Activated CD4-positive, alpha-beta memory T cell treated with anti-CD3 and anti-CD28 coated beads for 36 hours (primary cell): ENCODE measurements at regions not wholly inside any gene's neighbourhood (a gene's known extent, or its start where the extent isn't known, plus 50 kb on each side); places are given as distances from the start of the nearest gene placed in this dataset.
"Not testable (repeated sequence)": the region's sequence is repeated elsewhere in the genome, so short reads cannot be mapped to it uniquely, and the experiment has no call there.

Experiments used
- CTCF ChIA-PET: fragments of 350-600 bp; sonication (Branson Sonifier 250); formaldehyde crosslinking; loops from one replicate; lab custom pipeline; 2021; ENCODE audit warnings: antibody characterized with exemption, inconsistent platforms; lab: Charles Lee
- POLR2A ChIA-PET: fragments of 350-600 bp; sonication (Branson Sonifier 250); formaldehyde crosslinking; loops from one replicate; lab custom pipeline; 2021; ENCODE audit warnings: antibody characterized with exemption; lab: Charles Lee
- DNase-seq: peaks from one replicate; pipeline ENCODE4 v3.0.0-alpha.2; 2020
- H3K27ac Mint-ChIP-seq: one replicate; pipeline ENCODE4 v1.8.0; 2021; ENCODE audit warnings: mixed read lengths
- H3K27me3 Mint-ChIP-seq: one replicate; pipeline ENCODE4 v1.8.0; 2021; ENCODE audit warnings: mixed read lengths
- H3K36me3 Mint-ChIP-seq: one replicate; pipeline ENCODE4 v1.8.0; 2021; ENCODE audit warnings: mixed read lengths
- H3K4me1 Mint-ChIP-seq: one replicate; pipeline ENCODE4 v1.8.0; 2021; ENCODE audit warnings: low read depth, mixed read lengths
- H3K4me3 Mint-ChIP-seq: one replicate; pipeline ENCODE4 v1.8.0; 2021; ENCODE audit warnings: mild to moderate bottlenecking, mixed read lengths
- H3K9me3 Mint-ChIP-seq: one replicate; pipeline ENCODE4 v1.8.0; 2021; ENCODE audit warnings: mixed read lengths
- intact Hi-C: fragments of 100-400 bp; cut with micrococcal nuclease; formaldehyde crosslinking; loops from one replicate; pipeline ENCODE4 v1.15.1; 2023

DNA sequence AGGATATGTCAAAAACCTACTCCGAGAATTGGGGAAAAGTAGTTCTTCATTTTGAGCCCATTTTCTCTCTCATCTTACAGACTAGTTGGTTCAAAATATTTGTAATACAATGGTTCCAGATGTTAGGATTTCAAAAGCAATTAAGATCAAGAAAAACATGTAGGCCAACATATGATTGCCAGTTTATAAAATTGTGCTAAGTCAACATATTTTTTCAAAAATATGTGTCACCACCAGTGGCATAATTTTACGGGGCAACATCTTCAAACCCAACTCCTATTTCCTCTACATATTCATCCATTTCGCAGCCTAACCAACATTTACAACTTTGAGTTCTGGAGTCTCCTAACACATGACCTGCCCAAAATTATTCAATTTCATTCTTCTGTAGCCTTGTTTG, 514.5 kb upstream of the TPK1 start:
- Mint-ChIP-seq H3K27me3 (no peaks in the 10 kb centered on the region), H3K4me3 (no peak overlapping the region), H3K9me3 (peaks cover 15% of the 10 kb centered on the region), H3K4me1 (no peaks in the 10 kb centered on the region), H3K36me3 (no peaks in the 10 kb centered on the region), H3K27ac (no peak overlapping the region)
- ChIA-PET CTCF (interaction anchor here (0.7 kb wide), 1 partner anchor 639 kb away, joined by 4 read pairs; no protein-coding TSS in a partner anchor), POLR2A (no interaction called here)
- intact Hi-C loops = no loop called here
- no peak for DNase-seq

DNA sequence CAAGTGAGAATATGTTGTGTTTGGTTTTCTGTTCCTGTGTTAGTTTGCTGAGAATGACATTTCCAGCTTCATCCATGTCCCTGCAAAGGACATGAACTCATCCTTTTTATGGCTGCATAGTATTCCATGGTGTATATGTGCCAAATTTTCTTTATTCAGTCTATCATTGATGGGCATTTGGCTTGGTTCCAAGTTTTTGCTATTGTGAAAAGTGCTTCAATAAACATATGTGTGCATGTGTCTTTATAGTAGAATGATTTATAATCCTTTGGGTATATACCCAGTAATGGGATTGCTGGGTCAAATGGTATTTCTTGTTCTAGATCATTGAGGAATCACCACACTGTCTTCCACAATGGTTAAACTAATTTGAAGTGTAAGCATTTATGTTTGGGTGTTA, 513.6 kb upstream of the TPK1 start:
- intact Hi-C loops, H3K36me3 Mint-ChIP-seq, H3K4me3 Mint-ChIP-seq, H3K27ac Mint-ChIP-seq, H3K4me1 Mint-ChIP-seq, DNase-seq, POLR2A ChIA-PET, H3K27me3 Mint-ChIP-seq, CTCF ChIA-PET: not testable (repeated sequence)
- peaks cover 15% of the 10 kb centered on the region for H3K9me3 Mint-ChIP-seq

DNA sequence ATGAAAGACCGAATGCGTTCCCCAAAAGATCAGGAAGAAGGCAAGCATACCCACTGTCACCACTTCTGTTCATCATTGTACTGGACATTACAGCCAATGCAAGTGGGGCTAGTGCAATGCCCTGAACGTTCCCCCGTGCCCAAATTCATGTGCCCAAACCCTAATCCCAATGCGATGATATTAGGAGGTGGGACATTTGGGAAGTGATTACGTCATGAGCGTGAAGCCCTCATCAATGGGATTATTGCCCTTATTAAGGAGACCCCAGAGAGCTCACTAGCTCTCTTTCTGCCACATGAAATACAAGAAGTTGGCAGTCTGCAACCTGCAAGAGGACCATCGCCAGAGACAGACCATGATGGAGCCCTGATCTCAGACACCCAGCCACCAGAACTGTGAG, 511.4 kb upstream of the TPK1 start:
- H3K27ac Mint-ChIP-seq = no peak overlapping the region

DNA sequence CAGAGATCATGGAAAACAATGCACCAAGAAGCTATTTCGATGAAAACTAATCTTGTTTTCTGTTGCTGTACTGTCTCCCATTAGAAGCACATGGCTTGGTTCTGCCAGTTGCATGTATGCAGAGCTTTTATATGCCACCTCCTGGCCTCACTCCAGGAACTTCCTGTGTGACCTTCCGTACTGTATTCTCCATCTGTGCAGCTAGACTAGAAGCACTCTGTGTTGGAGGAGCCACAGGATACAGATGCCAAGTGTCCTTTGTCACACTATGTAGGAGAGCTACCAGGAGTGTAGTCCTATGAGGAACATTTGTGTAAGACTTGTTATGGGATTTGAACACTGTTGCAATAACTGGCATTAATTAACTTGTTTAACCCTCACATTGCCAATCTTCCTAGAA, 503.5 kb upstream of the TPK1 start:
- Mint-ChIP-seq H3K36me3 (no peaks in the 10 kb centered on the region), H3K27ac (no peak overlapping the region), H3K4me1 (no peaks in the 10 kb centered on the region), H3K9me3 (peaks cover 15% of the 10 kb centered on the region), H3K4me3 (no peak overlapping the region), H3K27me3 (no peaks in the 10 kb centered on the region)
- no peak for DNase-seq
- CTCF ChIA-PET = no interaction called here
- intact Hi-C loops = no loop called here
- POLR2A ChIA-PET = no interaction called here

More for the DNA sequence above, 511.4 kb upstream of the TPK1 start:
- Mint-ChIP-seq H3K9me3 (peaks cover 17% of the 10 kb centered on the region), H3K4me1 (no peaks in the 10 kb centered on the region), H3K27me3 (no peaks in the 10 kb centered on the region), H3K4me3 (no peak overlapping the region), H3K36me3 (no peaks in the 10 kb centered on the region)
- intact Hi-C loops = no loop called here
- CTCF ChIA-PET = no interaction called here
- DNase-seq = no peak
- POLR2A ChIA-PET = no interaction called here

DNA sequence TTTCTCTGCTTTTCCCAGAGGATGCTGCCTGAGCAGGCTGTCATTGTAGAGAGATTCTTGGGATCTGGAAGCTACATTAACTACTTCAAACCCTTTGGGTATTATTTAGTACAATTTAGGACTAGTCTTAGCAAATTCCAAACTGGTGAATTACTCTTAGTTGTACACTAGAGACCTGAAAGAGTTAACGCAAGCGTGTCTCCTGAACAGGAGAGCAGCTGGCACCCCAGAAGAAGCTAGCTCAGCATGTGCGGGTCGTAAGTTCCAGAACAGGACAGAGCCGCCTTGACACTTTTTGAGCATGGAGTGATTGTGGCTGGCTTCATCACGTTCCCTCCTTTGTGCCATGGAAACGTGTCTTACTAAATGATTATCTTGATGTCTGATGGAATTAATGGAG, 495.7 kb upstream of the TPK1 start:
- no peaks in the 10 kb centered on the region for H3K36me3 Mint-ChIP-seq
- no peak overlapping the region for H3K4me3 Mint-ChIP-seq
- DNase-seq = no peak
- POLR2A ChIA-PET = no interaction called here
- H3K9me3 Mint-ChIP-seq = peaks cover 12% of the 10 kb centered on the region
- H3K4me1 Mint-ChIP-seq = no peaks in the 10 kb centered on the region
- H3K27ac Mint-ChIP-seq = no peak overlapping the region
- no peaks in the 10 kb centered on the region for H3K27me3 Mint-ChIP-seq
- intact Hi-C loops = no loop called here
- CTCF ChIA-PET = no interaction called here

DNA sequence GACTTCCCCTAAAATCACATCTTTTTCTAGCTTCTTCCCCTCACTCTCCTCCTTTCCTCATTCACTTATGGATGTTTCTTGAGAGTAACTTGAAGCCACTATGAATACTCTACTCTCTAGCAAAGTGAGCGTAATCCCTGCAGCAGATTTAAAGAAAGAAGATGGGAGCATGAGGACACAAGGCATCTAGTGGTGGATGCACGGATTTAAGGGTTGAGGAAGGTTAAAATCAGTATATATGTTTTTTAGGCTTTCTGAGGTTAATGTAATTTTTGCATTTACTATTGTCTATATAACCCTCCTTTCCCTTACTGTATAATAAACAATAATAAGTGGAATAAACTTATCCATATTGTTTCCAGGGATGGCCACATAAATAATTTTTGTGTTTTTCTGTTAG, 495.2 kb upstream of the TPK1 start:
- H3K4me1 Mint-ChIP-seq = no peaks in the 10 kb centered on the region
- H3K4me3 Mint-ChIP-seq = no peak overlapping the region
- H3K9me3 Mint-ChIP-seq = peaks cover 12% of the 10 kb centered on the region
- H3K27ac Mint-ChIP-seq = no peak overlapping the region
- POLR2A ChIA-PET = no interaction called here
- H3K27me3 Mint-ChIP-seq = no peaks in the 10 kb centered on the region
- DNase-seq = no peak
- no peaks in the 10 kb centered on the region for H3K36me3 Mint-ChIP-seq
- intact Hi-C loops = no loop called here
- CTCF ChIA-PET = no interaction called here

DNA sequence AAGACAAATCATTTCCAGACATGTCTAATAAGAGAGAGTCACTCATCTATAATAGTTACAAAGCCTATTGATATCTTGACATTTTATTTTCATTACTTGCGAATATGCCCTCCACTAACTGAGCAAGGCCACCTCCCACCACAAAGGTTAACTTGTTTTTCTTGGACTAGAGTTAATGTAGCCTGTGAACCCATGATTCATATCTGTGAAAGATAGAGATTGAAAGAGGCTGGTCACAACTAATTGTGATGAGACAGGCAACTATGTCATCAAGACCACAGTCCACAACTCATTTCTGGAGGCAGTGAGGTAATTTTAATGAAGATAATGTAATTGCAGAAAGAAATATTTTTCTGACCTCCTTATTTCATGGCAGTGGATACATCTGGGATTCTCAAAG, 491.8 kb upstream of the TPK1 start:
- no peak for DNase-seq
- Mint-ChIP-seq H3K27ac (no peak overlapping the region), H3K4me1 (no peaks in the 10 kb centered on the region), H3K4me3 (no peak overlapping the region), H3K9me3 (no peaks in the 10 kb centered on the region), H3K36me3 (no peaks in the 10 kb centered on the region), H3K27me3 (no peaks in the 10 kb centered on the region)
- CTCF ChIA-PET = no interaction called here
- intact Hi-C loops = no loop called here
- POLR2A ChIA-PET = no interaction called here

DNA sequence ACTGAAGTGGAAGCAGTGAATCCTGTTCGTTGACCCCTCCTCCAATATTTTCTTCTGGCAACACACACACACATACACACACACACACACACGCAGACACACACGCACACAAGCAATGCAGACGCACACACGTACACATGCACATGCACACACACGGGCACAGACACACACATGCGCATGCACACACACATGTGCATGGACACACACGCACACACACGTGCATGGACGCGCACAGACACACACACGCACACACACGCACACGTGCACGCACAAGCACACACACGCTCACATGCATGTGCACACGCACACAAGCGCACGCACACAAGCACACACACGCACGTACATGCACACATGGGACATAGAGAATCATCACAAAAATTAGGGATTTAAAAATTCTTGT, 488.2 kb upstream of the TPK1 start:
- intact Hi-C loops = no loop called here
- H3K27me3 Mint-ChIP-seq = no peaks in the 10 kb centered on the region
- H3K4me1 Mint-ChIP-seq = no peaks in the 10 kb centered on the region
- no peaks in the 10 kb centered on the region for H3K9me3 Mint-ChIP-seq
- ChIA-PET POLR2A (no interaction called here), CTCF (no interaction called here)
- H3K36me3 Mint-ChIP-seq = no peaks in the 10 kb centered on the region
- DNase-seq = no peak
- no peak overlapping the region for H3K27ac Mint-ChIP-seq
- no peak overlapping the region for H3K4me3 Mint-ChIP-seq

DNA sequence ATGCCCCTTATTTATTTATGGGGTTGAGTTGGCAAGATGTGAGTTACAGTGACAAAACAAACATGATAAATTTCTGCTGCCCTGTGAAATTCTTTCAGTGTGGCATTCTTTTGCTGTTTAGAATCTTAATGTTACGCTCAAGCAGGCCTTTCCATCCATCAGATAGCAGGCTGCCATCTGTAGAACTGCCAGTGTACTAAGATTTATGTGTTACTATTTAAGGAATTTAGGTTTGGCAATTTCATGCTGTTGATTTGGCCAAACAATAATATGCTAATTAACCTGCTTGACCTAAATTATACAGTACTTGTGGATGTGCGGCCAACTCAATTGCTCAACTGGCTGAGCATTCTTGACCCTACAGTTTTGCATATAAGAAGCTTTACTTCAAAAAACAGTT, 477.7 kb upstream of the TPK1 start:
- Mint-ChIP-seq H3K4me3 (no peak overlapping the region), H3K27me3 (no peaks in the 10 kb centered on the region)
- POLR2A ChIA-PET = no interaction called here

DNA sequence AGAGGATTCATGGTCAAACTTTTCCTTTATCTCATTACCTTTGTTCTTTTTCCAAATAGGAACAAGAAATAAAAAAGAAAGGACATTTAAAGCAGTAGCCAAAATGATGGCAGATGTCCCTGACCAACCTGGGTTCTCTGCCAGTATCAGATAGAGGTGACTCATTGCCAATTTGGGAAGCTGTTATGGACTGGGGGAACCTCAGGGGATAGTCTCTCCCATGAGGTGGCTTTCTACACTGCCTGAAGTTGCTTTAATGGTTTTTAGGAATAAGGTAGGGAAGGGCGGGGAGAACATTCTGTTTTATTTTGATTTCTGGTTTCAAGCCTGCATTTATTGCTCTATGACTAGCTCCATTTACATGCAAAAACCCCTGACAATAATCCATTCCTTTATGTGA, 457.9 kb upstream of the TPK1 start:
- H3K27me3 Mint-ChIP-seq = no peaks in the 10 kb centered on the region
- H3K4me3 Mint-ChIP-seq = no peak overlapping the region
- CTCF ChIA-PET = no interaction called here
- no peak for DNase-seq
- H3K4me1 Mint-ChIP-seq = no peaks in the 10 kb centered on the region
- no peaks in the 10 kb centered on the region for H3K9me3 Mint-ChIP-seq
- H3K27ac Mint-ChIP-seq = no peak overlapping the region
- intact Hi-C loops = no loop called here
- POLR2A ChIA-PET = no interaction called here
- no peaks in the 10 kb centered on the region for H3K36me3 Mint-ChIP-seq

More for the DNA sequence above, 477.7 kb upstream of the TPK1 start:
- intact Hi-C loops = no loop called here
- DNase-seq = no peak
- Mint-ChIP-seq H3K4me1 (no peaks in the 10 kb centered on the region), H3K9me3 (peaks cover 4% of the 10 kb centered on the region), H3K27ac (no peak overlapping the region), H3K36me3 (no peaks in the 10 kb centered on the region)
- CTCF ChIA-PET = no interaction called here

DNA sequence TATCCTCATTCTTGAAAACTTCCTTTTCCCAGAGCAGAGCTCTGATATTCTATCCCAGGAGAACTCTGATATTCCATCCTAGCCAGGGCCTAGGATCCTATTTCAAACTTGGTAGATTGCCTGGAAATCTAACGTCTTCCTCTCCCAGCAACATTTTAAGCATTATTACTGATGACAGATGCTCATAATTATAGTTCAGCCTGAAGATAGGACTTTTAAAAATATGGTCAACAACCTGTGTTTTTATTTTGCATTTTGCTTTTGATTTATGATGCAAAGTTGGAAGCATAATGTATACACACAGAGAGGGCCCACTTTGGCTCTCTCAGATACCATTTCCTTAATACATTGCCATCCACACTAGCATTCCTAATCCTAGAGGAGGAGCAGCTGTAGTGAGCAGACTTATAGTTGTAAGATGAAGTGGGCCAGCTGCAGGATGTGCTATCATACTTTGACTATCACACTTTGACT, 457.4 kb upstream of the TPK1 start:
- DNase-seq = no peak
- Mint-ChIP-seq H3K36me3 (no peaks in the 10 kb centered on the region), H3K27me3 (no peaks in the 10 kb centered on the region), H3K9me3 (no peaks in the 10 kb centered on the region), H3K27ac (no peak overlapping the region), H3K4me3 (no peak overlapping the region), H3K4me1 (no peaks in the 10 kb centered on the region)
- ChIA-PET POLR2A (no interaction called here), CTCF (no interaction called here)
- intact Hi-C loops = no loop called here

DNA sequence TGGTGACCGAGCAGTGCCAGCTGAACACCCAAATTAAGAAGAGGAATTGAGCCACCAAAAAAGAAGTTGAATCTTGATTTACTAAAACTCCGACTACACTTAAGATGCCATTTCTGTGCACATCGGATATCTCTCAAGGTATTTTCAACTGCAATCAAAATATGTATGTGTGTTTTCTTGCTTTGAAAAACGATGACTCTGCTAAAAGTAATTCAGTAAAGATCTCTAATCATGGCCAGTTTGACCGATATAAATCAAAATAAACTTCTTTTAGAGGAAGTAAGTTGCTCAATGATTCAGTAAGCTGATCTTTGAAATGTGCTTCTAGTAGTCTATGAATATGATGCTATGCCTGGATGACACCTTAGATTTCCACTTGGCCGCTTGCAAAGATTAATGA, 453.5 kb upstream of the TPK1 start:
- ChIA-PET POLR2A (no interaction called here), CTCF (no interaction called here)
- intact Hi-C loops = no loop called here
- no peaks in the 10 kb centered on the region for H3K4me1 Mint-ChIP-seq
- H3K27ac Mint-ChIP-seq = no peak overlapping the region
- DNase-seq = no peak
- no peaks in the 10 kb centered on the region for H3K36me3 Mint-ChIP-seq
- H3K27me3 Mint-ChIP-seq = no peaks in the 10 kb centered on the region
- H3K4me3 Mint-ChIP-seq = no peak overlapping the region
- H3K9me3 Mint-ChIP-seq = no peaks in the 10 kb centered on the region

DNA sequence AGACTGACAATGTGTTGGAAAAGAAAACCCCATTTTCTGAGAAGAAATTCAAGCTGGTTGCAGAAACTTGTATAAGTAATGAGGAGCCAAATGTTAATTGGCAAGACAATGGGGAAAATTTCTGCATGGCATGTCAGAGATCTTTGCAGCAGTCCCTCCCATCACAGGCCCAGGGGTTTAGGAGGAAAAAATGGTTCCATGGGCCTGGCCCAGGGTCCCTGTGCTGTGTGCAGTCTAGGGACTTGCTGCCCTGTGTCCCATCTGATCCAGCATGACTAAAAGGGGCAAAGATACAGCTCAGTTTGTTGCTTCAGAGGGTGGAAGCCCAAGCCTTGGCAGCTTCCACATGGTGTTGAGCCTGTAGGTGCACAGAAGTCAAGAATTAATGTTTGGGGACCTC, 440.3 kb upstream of the TPK1 start:
- POLR2A ChIA-PET = no interaction called here
- Mint-ChIP-seq H3K27ac (no peak overlapping the region), H3K4me1 (no peaks in the 10 kb centered on the region), H3K9me3 (peaks cover 31% of the 10 kb centered on the region), H3K36me3 (no peaks in the 10 kb centered on the region), H3K27me3 (no peaks in the 10 kb centered on the region), H3K4me3 (no peak overlapping the region)
- intact Hi-C loops = no loop called here
- CTCF ChIA-PET = no interaction called here
- DNase-seq = no peak
